ENCODE measurements at regions not wholly inside any gene's neighbourhood (a gene's known extent, or its start where the extent isn't known, plus 50 kb on each side); places are given as distances from the start of the nearest gene placed in this dataset.

DNA sequence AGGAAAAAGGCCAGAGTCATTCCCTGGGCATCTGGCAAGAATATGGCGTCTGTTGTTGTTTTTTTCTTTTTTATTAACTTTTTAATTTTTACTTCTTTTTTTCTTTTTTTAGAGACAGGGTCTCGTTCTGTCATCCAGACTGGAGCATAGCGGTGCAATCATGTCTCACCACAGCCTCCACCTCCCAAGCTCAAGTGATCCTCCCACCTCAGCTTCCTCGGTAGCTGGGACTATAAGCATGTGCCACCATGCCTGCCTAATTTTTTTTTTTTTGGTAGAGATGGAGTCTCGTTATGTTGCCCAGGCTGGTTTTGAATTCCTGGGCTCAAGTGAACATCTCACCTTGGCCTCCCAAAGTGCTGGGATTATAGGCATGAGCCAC is 54.0 kb upstream of the PRDM11 start:
- no peak for DNase-seq

DNA sequence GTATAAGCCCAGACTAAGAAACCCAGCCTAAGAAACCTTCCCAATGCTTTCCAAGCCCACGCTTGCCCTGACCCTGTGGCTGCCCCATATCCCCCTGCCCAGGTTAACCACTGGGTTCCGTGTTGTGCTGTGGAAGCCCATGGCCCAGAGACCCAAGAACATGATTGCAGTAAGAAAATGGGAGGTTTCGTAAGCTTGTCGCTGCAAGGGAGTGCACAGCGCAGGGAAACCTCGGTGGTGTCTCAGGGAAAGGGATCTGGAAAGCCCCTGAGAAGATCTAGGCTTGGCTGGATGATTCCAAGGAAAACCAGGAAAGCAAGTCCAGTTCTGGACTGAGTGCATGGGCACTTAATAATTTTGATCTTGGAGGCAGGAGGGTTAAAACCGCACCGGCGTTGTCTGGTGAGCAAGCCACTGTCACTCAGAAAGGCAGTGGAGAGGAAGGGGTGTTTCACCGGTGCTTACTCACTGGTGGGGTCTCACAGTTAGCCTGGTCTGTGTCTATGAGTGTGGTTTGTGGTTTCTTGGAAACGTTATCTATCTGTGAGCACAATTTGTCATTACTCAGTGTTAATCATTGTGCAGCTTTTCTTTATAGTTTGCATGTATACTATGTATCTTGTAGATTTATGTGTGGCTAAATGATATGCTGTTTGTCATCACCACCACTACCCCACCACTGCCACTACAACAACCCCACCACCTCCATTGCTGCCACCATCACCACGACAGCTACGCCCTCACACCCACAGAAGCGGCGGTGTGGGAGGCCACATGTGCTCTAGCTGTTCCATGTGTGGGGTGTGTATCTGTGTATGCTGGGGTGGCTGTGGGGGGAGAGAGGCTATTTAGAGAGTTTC is 53.3 kb upstream of the PRDM11 start:
- DNase-seq = no peak

- no peak for DNase-seq
Observed at GRCh38 chr11:45093761-45094455, 52.5 kb upstream of the PRDM11 start.

DNA sequence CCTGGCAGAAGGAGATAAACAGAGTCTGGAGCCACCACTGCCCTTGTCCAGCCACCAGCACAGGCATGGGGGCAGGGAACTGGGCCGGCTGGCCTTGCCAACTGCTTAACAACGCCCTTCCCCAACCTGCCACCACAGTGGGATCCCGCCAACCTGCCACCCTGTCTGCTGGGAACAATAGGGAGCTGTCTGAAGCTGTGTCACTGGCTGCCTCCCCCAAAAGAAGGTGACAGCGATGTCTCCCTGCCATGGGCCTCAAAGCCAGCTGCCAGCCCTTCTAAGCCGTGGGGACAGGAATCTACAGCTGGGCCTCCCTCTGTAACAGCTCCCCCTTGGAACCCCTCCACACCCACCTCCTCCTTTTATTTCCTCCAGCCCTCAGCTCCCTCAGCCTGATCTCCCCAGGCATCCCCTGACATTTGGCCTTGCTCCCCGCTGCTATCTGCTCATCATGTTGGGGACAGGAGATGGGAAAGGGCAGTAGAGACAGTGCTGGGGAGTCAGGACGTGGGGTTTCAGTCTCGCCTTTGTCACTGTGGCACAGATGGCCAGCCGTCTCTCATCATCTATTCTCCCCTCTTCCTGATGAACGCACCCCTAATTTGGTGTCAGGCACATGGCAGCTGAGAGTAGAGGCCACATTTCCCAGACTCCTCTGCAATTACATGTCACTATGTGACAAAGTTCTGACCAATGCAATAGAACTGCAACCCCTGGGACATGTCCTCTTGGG is 51.3 kb upstream of the PRDM11 start:
- no peak for DNase-seq

DNA sequence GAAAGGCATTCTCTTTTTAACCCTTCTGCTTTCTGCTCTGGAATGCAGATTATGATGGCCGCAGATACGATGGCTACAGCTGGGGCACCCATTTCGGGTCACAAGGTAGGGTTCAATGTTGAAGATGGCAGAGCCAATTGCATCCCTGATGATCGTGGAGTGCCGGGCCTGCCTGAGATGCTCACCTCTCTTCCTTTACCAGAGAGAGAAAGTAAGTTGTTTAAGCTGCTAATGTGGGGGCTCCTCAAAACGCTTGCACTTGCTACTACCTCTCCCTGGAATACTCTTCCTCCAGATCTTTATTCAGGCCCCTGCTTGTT is 50.8 kb upstream of the PRDM11 start:
- DNase-seq = no peak

- no peak for DNase-seq
Observed at GRCh38 chr11:45096636-45097035, 49.8 kb upstream of the PRDM11 start.

All from NCI-H1417 treated with DMSO at 0.1 percent for 48 hours (cell line).